H1 (cell line): ENCODE measurements at regions not wholly inside any gene's neighbourhood (a gene's known extent, or its start where the extent isn't known, plus 50 kb on each side); places are given as distances from the start of the nearest gene placed in this dataset.

ENCODE experiments used
- CTCF ChIA-PET: fragments of 300-600 bp; sonication (Branson Sonifier 250); formaldehyde crosslinking; loops from one replicate; lab custom pipeline; 2021; ENCODE audit not compliant: partially characterized antibody; lab: Charles Lee
- POLR2A ChIA-PET: fragments of 300-600 bp; sonication (Branson Sonifier 250); formaldehyde crosslinking; loops from one replicate; lab custom pipeline; 2021; ENCODE audit warnings: inconsistent platforms; ENCODE audit not compliant: partially characterized antibody; lab: Charles Lee
- DNase-seq, 2 experiments: peaks; one replicate each; pipeline versions ENCODE4 v3.0.0 to v3.0.0-alpha.2; 2010 to 2022; ENCODE audit warnings: low spot score in 2 of 2, low read depth in 1 of 2, mixed read lengths in 1 of 2
- FAIRE-seq: peaks from 2 replicates; lab custom pipeline; 2011; peaks lifted over from hg19 to GRCh38; lab: Jason Lieb, UNC
- H2AFZ ChIP-seq: 2 replicates; pipeline ENCODE4 v1.8.1; 2012; ENCODE audit warnings: low read length, inconsistent platforms
- H2AK5ac ChIP-seq: 2 replicates; pipeline ENCODE4 v1.6.1; 2013; ENCODE audit warnings: low read depth, low read length
- H2BK120ac ChIP-seq: replicated peaks from 2 replicates; pipeline ENCODE3; 2013; ENCODE audit warnings: low read depth, low read length, inconsistent platforms
- H2BK12ac ChIP-seq: 2 replicates; pipeline ENCODE4 v1.6.1; 2013; ENCODE audit warnings: low read depth, low read length
- H2BK15ac ChIP-seq: 2 replicates; pipeline ENCODE4 v1.6.1; 2013; ENCODE audit warnings: low read length
- H2BK20ac ChIP-seq: 2 replicates; pipeline ENCODE4 v1.6.1; 2013; ENCODE audit warnings: low read length
- H2BK5ac ChIP-seq: 2 replicates; pipeline ENCODE4 v1.6.1; 2013; ENCODE audit warnings: low read depth, low read length
- H3K14ac ChIP-seq: 2 replicates; pipeline ENCODE4 v1.6.1; 2013; ENCODE audit warnings: inconsistent platforms; ENCODE audit not compliant: insufficient read length
- H3K18ac ChIP-seq: 2 replicates; pipeline ENCODE4 v1.6.1; 2013; ENCODE audit warnings: low read length; ENCODE audit errors: extremely low read depth
- H3K23ac ChIP-seq: 2 replicates; pipeline ENCODE4 v1.6.1; 2013; ENCODE audit warnings: inconsistent platforms; ENCODE audit not compliant: insufficient read length
- H3K23me2 ChIP-seq: 2 replicates; pipeline ENCODE4 v1.6.1; 2013; ENCODE audit warnings: low read depth, low read length
- H3K27ac ChIP-seq: 2 replicates; pipeline ENCODE4 v1.6.1; 2011; ENCODE audit warnings: low read depth, low read length, inconsistent platforms
- H3K27me3 ChIP-seq, 4 experiments: replicated peaks in 1 of 4; 1 replicate in 1 of 4; 2 replicates in 3 of 4; pipeline versions ENCODE4 v1.6.1 to v1.8.1; 2011 to 2013; ENCODE audit warnings: low read length in 3 of 4, mild to moderate bottlenecking in 3 of 4, inconsistent platforms in 2 of 4, mixed read lengths in 2 of 4, moderate library complexity in 1 of 4; ENCODE audit not compliant: control insufficient read depth in 3 of 4, insufficient read depth in 3 of 4; ENCODE audit errors: extremely low read depth in 1 of 4
- H3K36me3 ChIP-seq, 4 experiments: 2 replicates each; pipeline versions ENCODE4 v1.6.1 to v1.8.1; 2011 to 2013; ENCODE audit warnings: mild to moderate bottlenecking in 4 of 4, low read length in 3 of 4, moderate library complexity in 2 of 4, control low read depth in 1 of 4, inconsistent platforms in 1 of 4; ENCODE audit not compliant: insufficient read depth in 4 of 4, control insufficient read depth in 2 of 4
- H3K4ac ChIP-seq: replicated peaks from 2 replicates; pipeline ENCODE3; 2013; ENCODE audit warnings: low read length, low read depth, mixed read lengths, inconsistent platforms; ENCODE audit not compliant: insufficient read length
- H3K4me1 ChIP-seq, 4 experiments: replicated peaks in 1 of 4; 1 replicate in 1 of 4; 2 replicates in 3 of 4; pipeline versions ENCODE4 v1.6.1 to v1.8.1; 2011 to 2013; ENCODE audit warnings: low read length in 3 of 4, inconsistent platforms in 2 of 4, mixed read lengths in 1 of 4; ENCODE audit not compliant: insufficient read depth in 4 of 4, control insufficient read depth in 3 of 4
- H3K4me2 ChIP-seq, 2 experiments: 2 replicates each; pipeline versions ENCODE4 v1.6.1 to v1.8.1; 2011 to 2013; ENCODE audit warnings: low read depth in 2 of 2, low read length in 2 of 2, control low read depth in 1 of 2, inconsistent platforms in 1 of 2, mild to moderate bottlenecking in 1 of 2; ENCODE audit not compliant: insufficient read depth in 1 of 2
- H3K4me3 ChIP-seq, 4 experiments: fragments of 200-600, 300-600 bp in 1 of 4; sonication (generic), shearing (Covaris generic), sonication (Bioruptor Twin) in 1 of 4; 2 replicates each; pipeline versions ENCODE4 v1.5.1 to v1.8.1; 2011 to 2016; ENCODE audit warnings: low read length in 4 of 4, low read depth in 3 of 4, control low read depth in 2 of 4, inconsistent platforms in 2 of 4, mild to moderate bottlenecking in 2 of 4, mixed read lengths in 1 of 4, moderate library complexity in 1 of 4; ENCODE audit not compliant: insufficient read depth in 2 of 4; ENCODE audit errors: extremely low read depth in 1 of 4
- H3K56ac ChIP-seq: replicated peaks from 2 replicates; pipeline ENCODE3; 2013; ENCODE audit warnings: low read depth, mild to moderate bottlenecking, mixed read lengths, low read length, inconsistent platforms; ENCODE audit not compliant: insufficient read length
- H3K79me1 ChIP-seq: 2 replicates; pipeline ENCODE4 v1.6.1; 2013; ENCODE audit warnings: low read depth, low read length, control low read depth
- H3K79me2 ChIP-seq, 2 experiments: 2 replicates each; pipeline versions ENCODE4 v1.6.1 to v1.8.1; 2012 to 2013; ENCODE audit warnings: low read length in 2 of 2, mild to moderate bottlenecking in 2 of 2, inconsistent platforms in 1 of 2; ENCODE audit not compliant: insufficient read depth in 2 of 2, control insufficient read depth in 1 of 2
- H3K9ac ChIP-seq, 4 experiments: replicated peaks in 1 of 4; 1 replicate in 1 of 4; 2 replicates in 3 of 4; pipeline versions ENCODE4 v1.6.1 to v1.8.1; 2011 to 2013; ENCODE audit warnings: low read depth in 3 of 4, low read length in 3 of 4, control low read depth in 2 of 4, mild to moderate bottlenecking in 2 of 4, moderate library complexity in 2 of 4, inconsistent platforms in 1 of 4; ENCODE audit errors: extremely low read depth in 1 of 4
- H3K9me3 ChIP-seq, 2 experiments: 2 replicates each; pipeline versions ENCODE4 v1.6.1 to v1.8.1; 2012 to 2013; ENCODE audit warnings: mild to moderate bottlenecking in 2 of 2, moderate library complexity in 2 of 2, control low read depth in 1 of 2, inconsistent platforms in 1 of 2, low read depth in 1 of 2, low read length in 1 of 2, mixed read lengths in 1 of 2; ENCODE audit not compliant: insufficient read depth in 2 of 2
- H4K20me1 ChIP-seq, 2 experiments: replicated peaks in 1 of 2; 2 replicates each; pipeline versions ENCODE3 to v1.8.1; 2011 to 2013; ENCODE audit warnings: inconsistent platforms in 2 of 2, low read length in 2 of 2, mild to moderate bottlenecking in 1 of 2; ENCODE audit not compliant: insufficient read depth in 2 of 2, control insufficient read depth in 1 of 2
- H4K5ac ChIP-seq: 2 replicates; pipeline ENCODE4 v1.6.1; 2013; ENCODE audit warnings: low read length, low read depth, mixed read lengths, inconsistent platforms; ENCODE audit not compliant: insufficient read length
- H4K8ac ChIP-seq: 2 replicates; pipeline ENCODE4 v1.8.0; 2013; ENCODE audit warnings: mild to moderate bottlenecking, moderate library complexity, low read length, inconsistent platforms; ENCODE audit not compliant: insufficient read depth; ENCODE audit errors: extremely low read depth
- H4K91ac ChIP-seq: replicated peaks from 2 replicates; pipeline ENCODE3; 2013; ENCODE audit warnings: low read length, mixed read lengths, inconsistent platforms; ENCODE audit not compliant: insufficient read length
- BACH1 ChIP-seq: IDR thresholded peaks from 2 replicates; pipeline ENCODE4 v1.6.1; 2012; ENCODE audit warnings: low read length, improper control_type of control experiment
- CBX5 ChIP-seq: fragments of 300-800, 300-1000 bp; sonication (generic); IDR thresholded peaks from 2 replicates; pipeline ENCODE4 v1.7.1; 2016; ENCODE audit warnings: antibody characterized with exemption, low read length, low read depth
- CHD1 ChIP-seq: IDR thresholded peaks from 2 replicates; pipeline ENCODE4 v1.6.1; 2012; ENCODE audit warnings: low read depth, low read length, improper control_type of control experiment
- CREB1 ChIP-seq: IDR thresholded peaks from 2 replicates; pipeline ENCODE4 v1.6.1; 2012; ENCODE audit warnings: inconsistent platforms
- HDAC6 ChIP-seq: IDR thresholded peaks from one replicate; pipeline ENCODE4 v1.7.1; 2012; ENCODE audit warnings: low read depth, mild to moderate bottlenecking, inconsistent platforms, low read length, moderate library complexity
- JUND ChIP-seq: IDR thresholded peaks from 2 replicates; pipeline ENCODE4 v1.6.1; 2011; ENCODE audit warnings: mild to moderate bottlenecking, improper control_type of control experiment, low read length
- KDM5A ChIP-seq: fragments of 200-600 bp; IDR thresholded peaks from 2 replicates; pipeline ENCODE4 v1.7.1; 2012; ENCODE audit warnings: mild to moderate bottlenecking, low read length, inconsistent platforms, mixed read lengths
- MAFK ChIP-seq: IDR thresholded peaks from 2 replicates; pipeline ENCODE4 v1.6.1; 2012; ENCODE audit warnings: low read depth, mild to moderate bottlenecking, improper control_type of control experiment, low read length
- POU5F1 ChIP-seq: IDR thresholded peaks from 2 replicates; pipeline ENCODE4 v1.6.1; 2011; ENCODE audit warnings: low read depth, mild to moderate bottlenecking, low read length, moderate library complexity
- RFX5 ChIP-seq: IDR thresholded peaks from 2 replicates; pipeline ENCODE4 v1.6.1; 2011; ENCODE audit warnings: low read depth, low read length, improper control_type of control experiment, borderline replicate concordance
- SAP30 ChIP-seq: fragments of 300-600 bp; sonication (generic); IDR thresholded peaks from 2 replicates; pipeline ENCODE4 v1.7.1; 2012; ENCODE audit warnings: low read length, moderate library complexity, mild to moderate bottlenecking, inconsistent platforms; ENCODE audit not compliant: insufficient read depth, insufficient replicate concordance
- SIN3A ChIP-seq, 2 experiments: IDR thresholded peaks in 1 of 2; conservative IDR thresholded peaks in 1 of 2; 2 replicates each; pipeline ENCODE4 v1.6.1; 2011 to 2012; ENCODE audit warnings: low read length in 2 of 2, improper control_type of control experiment in 1 of 2, low read depth in 1 of 2, mild to moderate bottlenecking in 1 of 2
- SIX5 ChIP-seq: IDR thresholded peaks from 2 replicates; pipeline ENCODE4 v1.6.1; 2011; ENCODE audit warnings: mild to moderate bottlenecking, low read depth, low read length
- WGBS, 2 experiments: shearing (Covaris generic) in 1 of 2; methylation state at CpG; one replicate each; pipeline versions ENCODE4 v1.1.6 to v1.1.7; 2013 to 2015; ENCODE audit warnings: low lambda C conversion rate in 2 of 2, mixed read lengths in 2 of 2, inconsistent platforms in 1 of 2, low coverage in 1 of 2, missing lambda C conversion rate in 1 of 2; ENCODE audit not compliant: insufficient replicate concordance in 2 of 2, insufficient coverage in 1 of 2, insufficient read length in 1 of 2; ENCODE audit errors: extremely low coverage in 1 of 2, missing lambda C conversion rate in 1 of 2; 5-methylcytosine and 5-hydroxymethylcytosine counted together

GRCh38 chr4:127578491-127578890 is 54.3 kb upstream of the INTU start:
- H2BK15ac ChIP-seq: no peak overlapping the region
- no peaks in the 10 kb centered on the region for H3K4me1 ChIP-seq
- no peak overlapping the region for H2BK12ac ChIP-seq
- H4K5ac ChIP-seq: no peak overlapping the region
- no peaks in the 10 kb centered on the region for H3K79me2 ChIP-seq
- H3K9me3 ChIP-seq: no peaks in the 10 kb centered on the region
- H3K36me3 ChIP-seq: no peaks in the 10 kb centered on the region
- no peak overlapping the region for H3K4ac ChIP-seq
- WGBS, 2 experiments: 69% methylated on average over 2 of the region's 3 CpGs; no CpG with 5 or more reads in 1 of the 2 experiments
- no peak overlapping the region for H2BK120ac ChIP-seq
- H3K23me2 ChIP-seq: no peaks in the 10 kb centered on the region; the same call in 1 of the 2 replicates
- no peak overlapping the region for H2BK20ac ChIP-seq
- H4K8ac ChIP-seq: no peak overlapping the region
- FAIRE-seq (no peak), DNase-seq (no peak)
- H3K23ac ChIP-seq: no peak overlapping the region
- no peaks in the 10 kb centered on the region for H4K20me1 ChIP-seq
- no peaks in the 10 kb centered on the region for H3K79me1 ChIP-seq
- H2BK5ac ChIP-seq: no peak overlapping the region
- no peaks in the 10 kb centered on the region for H3K27me3 ChIP-seq
- no peak overlapping the region for H4K91ac ChIP-seq
- ChIA-PET CTCF (interaction anchor here (0.6 to 2.3 kb wide), 5 partner anchors 9 to 188 kb away, joined by 3 to 16 read pairs (median 5); no protein-coding TSS in a partner anchor), POLR2A (no interaction called here)
- H3K9ac ChIP-seq: no peak overlapping the region
- no peak overlapping the region for H3K27ac ChIP-seq
- H3K18ac ChIP-seq: no peak overlapping the region
- H2AK5ac ChIP-seq: no peak overlapping the region
- H3K4me3 ChIP-seq: no peak overlapping the region
- H3K56ac ChIP-seq: no peak overlapping the region
- H3K14ac ChIP-seq: no peak overlapping the region
- no peak overlapping the region for H3K4me2 ChIP-seq
- H2AFZ ChIP-seq: no peak overlapping the region
- no peak for TF ChIP-seq RFX5
- TF ChIP-seq KDM5A: no peak
- TF ChIP-seq SAP30: no peak
- no peak for TF ChIP-seq CHD1
- TF ChIP-seq MAFK: no peak
- TF ChIP-seq CREB1: no peak
- no peak for TF ChIP-seq POU5F1
- no peak for TF ChIP-seq BACH1
- TF ChIP-seq SIX5: no peak
- TF ChIP-seq JUND: no peak
- TF ChIP-seq CBX5: no peak
- TF ChIP-seq SIN3A (conservative IDR thresholded peaks at IDR 0.05 in 1 of 2, IDR thresholded peaks at IDR 0.05 in 1 of 2; ENCODE audit: low read depth in 1 of 2, low read length in 2 of 2): no peak
- TF ChIP-seq HDAC6: no peak
